Right lobe of liver (tissue), 6 donors: ENCODE measurements at regions not wholly inside any gene's neighbourhood (a gene's known extent, or its start where the extent isn't known, plus 50 kb on each side); places are given as distances from the start of the nearest gene placed in this dataset.

ENCODE experiments used
- ATAC-seq, 4 donors: fragments of 200-7000 bp; cut with Tn5 transposase; one replicate each; pipeline ENCODE4 v1.9.1; 2020; ENCODE audit warnings: mild to moderate bottlenecking in 4 of 4, moderate library complexity in 4 of 4
- DNase-seq, 3 donors: peaks; one replicate each; pipeline ENCODE4 v3.0.0-alpha.2; 2020
- H3K27ac ChIP-seq, 3 donors: fragments of 200-600 bp; one replicate each; pipeline ENCODE4 v1.8.0; 2022
- H3K27me3 ChIP-seq, 2 donors: fragments of 200-600 bp; one replicate each; pipeline ENCODE4 v1.8.0; 2022
- H3K36me3 ChIP-seq, 4 donors: fragments of 200-600 bp; sonication (generic) in 1 of 4; one replicate each; pipeline versions ENCODE4 v1.5.1 to v1.8.0; 2017 to 2022; ENCODE audit warnings: control low read depth in 1 of 4
- H3K4me1 ChIP-seq, 4 donors: fragments of 200-600 bp; sonication (generic) in 1 of 4; one replicate each; pipeline versions ENCODE4 v1.5.1 to v1.8.0; 2017 to 2022; ENCODE audit warnings: control low read depth in 1 of 4
- H3K4me3 ChIP-seq, 3 donors: fragments of 200-600 bp; one replicate each; pipeline ENCODE4 v1.8.0; 2022
- H3K9me3 ChIP-seq, 4 donors: fragments of 200-600 bp; sonication (generic) in 1 of 4; one replicate each; pipeline versions ENCODE4 v1.5.1 to v1.8.0; 2017 to 2022; ENCODE audit warnings: control low read depth in 1 of 4
- POLR2A ChIP-seq: fragments of 450-650 bp; IDR thresholded peaks from one replicate; pipeline ENCODE4 v1.6.1; 2017; ENCODE audit warnings: antibody characterized with exemption, mild to moderate bottlenecking
- WGBS: methylation state at CpG from one replicate; pipeline ENCODE4 v1.1.6; 2018; ENCODE audit warnings: low coverage, low lambda C conversion rate; ENCODE audit not compliant: insufficient coverage; ENCODE audit errors: missing lambda C conversion rate; 5-methylcytosine and 5-hydroxymethylcytosine counted together
- intact Hi-C, 2 donors: fragments of 100-400 bp; cut with DNase I; formaldehyde crosslinking; loops; one replicate each; pipeline versions ENCODE4 v1.11.2 to v1.14.1; 2022
- TF ChIP-seq, protein P1 (sequence below), 4 donors: fragments of 200-600 bp in 3 of 4; fragments of 450-650 bp in 1 of 4; IDR thresholded peaks; one replicate each; pipeline versions ENCODE4 v1.5.1 to v1.8.0; 2016 to 2022; ENCODE audit warnings: antibody characterized with exemption in 4 of 4, mild to moderate bottlenecking in 2 of 4
- donor health status: DM: no; HTN: yes; CAD: no.
- donor health status: DM: no; HTN: no; CAD: no.
- donor health status: DM: no; HTN: no; CAD: no.
- donor health status: DM: no; HTN: yes; CAD: no.
- donor health status: DM: no; HTN: yes; CAD: no.

DNA sequence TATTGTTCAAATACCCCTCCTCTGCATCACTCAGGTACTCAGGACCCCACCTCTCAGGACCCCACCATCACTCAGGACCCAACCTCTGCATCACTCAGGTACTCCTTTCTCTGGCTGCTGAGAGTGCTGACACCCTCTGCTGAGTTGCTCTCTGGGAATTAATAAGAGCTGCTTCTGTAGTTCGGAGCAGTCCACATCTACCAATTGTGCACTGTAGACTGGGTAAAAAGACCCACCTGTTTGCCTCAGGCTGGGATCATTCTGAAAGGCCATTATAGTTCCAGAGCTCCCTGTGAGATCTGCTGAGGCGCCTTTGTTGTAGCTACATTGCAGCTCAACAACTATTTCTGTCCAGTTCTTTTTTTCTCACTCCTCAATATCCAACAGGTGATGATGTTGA is 276.3 kb upstream of the MYOCD start:
- no peaks in the 10 kb centered on the region for H3K36me3 ChIP-seq
- no peaks in the 10 kb centered on the region for H3K9me3 ChIP-seq
- no peaks in the 10 kb centered on the region for H3K4me1 ChIP-seq
- no peak for DNase-seq
- no peak for TF ChIP-seq POLR2A
- TF ChIP-seq, protein P1, sequence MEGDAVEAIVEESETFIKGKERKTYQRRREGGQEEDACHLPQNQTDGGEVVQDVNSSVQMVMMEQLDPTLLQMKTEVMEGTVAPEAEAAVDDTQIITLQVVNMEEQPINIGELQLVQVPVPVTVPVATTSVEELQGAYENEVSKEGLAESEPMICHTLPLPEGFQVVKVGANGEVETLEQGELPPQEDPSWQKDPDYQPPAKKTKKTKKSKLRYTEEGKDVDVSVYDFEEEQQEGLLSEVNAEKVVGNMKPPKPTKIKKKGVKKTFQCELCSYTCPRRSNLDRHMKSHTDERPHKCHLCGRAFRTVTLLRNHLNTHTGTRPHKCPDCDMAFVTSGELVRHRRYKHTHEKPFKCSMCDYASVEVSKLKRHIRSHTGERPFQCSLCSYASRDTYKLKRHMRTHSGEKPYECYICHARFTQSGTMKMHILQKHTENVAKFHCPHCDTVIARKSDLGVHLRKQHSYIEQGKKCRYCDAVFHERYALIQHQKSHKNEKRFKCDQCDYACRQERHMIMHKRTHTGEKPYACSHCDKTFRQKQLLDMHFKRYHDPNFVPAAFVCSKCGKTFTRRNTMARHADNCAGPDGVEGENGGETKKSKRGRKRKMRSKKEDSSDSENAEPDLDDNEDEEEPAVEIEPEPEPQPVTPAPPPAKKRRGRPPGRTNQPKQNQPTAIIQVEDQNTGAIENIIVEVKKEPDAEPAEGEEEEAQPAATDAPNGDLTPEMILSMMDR (IDR thresholded peaks at IDR 0.05), result no peak
- WGBS, result 65% methylated on average over 2 of the region's 2 CpGs
- ATAC-seq, result no peak
- H3K4me3 ChIP-seq, result no peak overlapping the region
- no peaks in the 10 kb centered on the region for H3K27me3 ChIP-seq
- intact Hi-C loops, result no loop called here
- H3K27ac ChIP-seq, result no peak overlapping the region

DNA sequence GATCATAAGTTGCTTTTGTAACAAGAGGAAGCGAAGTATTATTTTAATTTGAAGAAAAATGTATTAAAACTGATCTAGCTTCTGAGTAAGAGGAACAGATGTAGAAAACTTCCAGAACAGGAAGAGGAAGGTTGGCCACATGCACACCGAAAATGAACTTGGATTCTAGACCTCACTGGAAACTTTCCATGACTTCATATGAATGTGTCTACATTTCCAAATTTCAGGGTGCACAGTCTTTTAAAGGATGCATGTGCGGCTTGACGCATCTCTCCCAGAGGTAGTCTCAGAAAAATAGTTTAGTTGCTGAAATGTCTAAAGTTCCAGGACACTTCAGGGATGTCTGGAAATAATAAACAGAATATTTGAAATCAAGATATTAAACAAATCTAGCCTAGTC is 275.1 kb upstream of the MYOCD start:
- ATAC-seq (no peak), DNase-seq (no peak)
- H3K27me3 ChIP-seq, result no peaks in the 10 kb centered on the region
- H3K27ac ChIP-seq, result no peak overlapping the region
- intact Hi-C loops, result no loop called here
- WGBS, result 57% methylated on average over 4 of the region's 4 CpGs
- H3K4me3 ChIP-seq, result no peak overlapping the region
- H3K4me1 ChIP-seq, result no peaks in the 10 kb centered on the region
- H3K9me3 ChIP-seq, result no peaks in the 10 kb centered on the region
- no peaks in the 10 kb centered on the region for H3K36me3 ChIP-seq
- no peak for TF ChIP-seq POLR2A
- TF ChIP-seq, protein P1 (IDR thresholded peaks at IDR 0.05), result no peak

GRCh38 chr17:12391468-12391867 is 274.2 kb upstream of the MYOCD start:
- intact Hi-C loops, result no loop called here
- Histone ChIP-seq H3K36me3 (no peaks in the 10 kb centered on the region), H3K4me1 (no peaks in the 10 kb centered on the region), H3K27me3 (no peaks in the 10 kb centered on the region), H3K27ac (no peak overlapping the region), H3K9me3 (no peaks in the 10 kb centered on the region), H3K4me3 (no peak overlapping the region)
- no peak for ATAC-seq
- no peak for TF ChIP-seq POLR2A
- TF ChIP-seq, protein P1 (IDR thresholded peaks at IDR 0.05), result no peak
- WGBS, result 28% methylated on average over 3 of the region's 3 CpGs
- no peak for DNase-seq

- H3K4me1 ChIP-seq, result no peaks in the 10 kb centered on the region
- no peak overlapping the region for H3K4me3 ChIP-seq
- no peak overlapping the region for H3K27ac ChIP-seq
- TF ChIP-seq, protein P1 (IDR thresholded peaks at IDR 0.05), result peak in 3 of 4 donors; percentile 31 to 51 (median 36)
- no peak for TF ChIP-seq POLR2A
- DNase-seq, result no peak
- no peaks in the 10 kb centered on the region for H3K9me3 ChIP-seq
- intact Hi-C loops, result no loop called here
- 24% methylated on average over 5 of the region's 5 CpGs for WGBS
- H3K27me3 ChIP-seq, result no peaks in the 10 kb centered on the region
- H3K36me3 ChIP-seq, result no peaks in the 10 kb centered on the region
- ATAC-seq, result no peak
Measured at GRCh38 chr17:12395733-12396354, 269.8 kb upstream of the MYOCD start.
